ENCODE measurements at regions not wholly inside any gene's neighbourhood (a gene's known extent, or its start where the extent isn't known, plus 50 kb on each side); places are given as distances from the start of the nearest gene placed in this dataset.

DNA sequence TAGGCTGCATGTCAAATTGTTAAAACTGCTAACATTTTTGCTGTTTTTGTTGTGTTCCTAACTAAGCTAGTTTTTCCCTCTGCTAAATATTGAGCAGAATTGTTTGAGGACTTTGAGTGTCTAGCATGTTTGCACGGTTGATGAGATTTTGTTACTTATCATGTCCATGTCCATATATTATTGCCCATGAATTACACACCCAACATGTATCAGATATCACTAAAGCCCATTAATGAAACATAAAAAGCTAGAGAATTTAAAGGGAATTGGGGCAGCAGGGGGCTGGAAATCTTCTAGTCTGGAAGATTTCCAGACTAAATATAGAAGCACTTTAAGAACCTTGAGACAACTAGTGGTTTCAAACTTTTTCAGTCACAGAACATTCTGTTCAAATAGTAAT is 197.7 kb downstream of the SNX10 start (continued):
- TF ChIP-seq GABPA (IDR thresholded peaks at IDR 0.05; ENCODE audit: borderline replicate concordance, insufficient read depth, low read length) (no peak), POU5F1 (IDR thresholded peaks at IDR 0.05; ENCODE audit: low read depth, low read length) (no peak), PHF8 (conservative IDR thresholded peaks at IDR 0.05; ENCODE audit: low read depth, low read length) (no peak), SIRT6 (IDR thresholded peaks at IDR 0.05; ENCODE audit: low read length) (no peak)
